ENCODE measurements at regions not wholly inside any gene's neighbourhood (a gene's known extent, or its start where the extent isn't known, plus 50 kb on each side); places are given as distances from the start of the nearest gene placed in this dataset.

- TF ChIP-seq CTCF (IDR thresholded peaks at IDR 0.05; ENCODE audit: insufficient read depth, low read length), result no peak
- TF ChIP-seq POLR2AphosphoS5 (IDR thresholded peaks at IDR 0.05; ENCODE audit: low read depth), result no peak
- no peak for TF ChIP-seq GABPA (IDR thresholded peaks at IDR 0.05; ENCODE audit: low read depth)
These were observed 247.4 kb upstream of the ST6GAL2 start for GRCh38 chr2:107133412-107133811.

All from HL-60 (cell line).